Stimulated activated CD4-positive, alpha-beta T cell treated with anti-CD3 and anti-CD28 coated beads, Interleukin-15, amount 100 ng/mL, for 24 hours (primary cell): ENCODE measurements at regions not wholly inside any gene's neighbourhood (a gene's known extent, or its start where the extent isn't known, plus 50 kb on each side); places are given as distances from the start of the nearest gene placed in this dataset.

Source experiments
- DNase-seq: peaks from one replicate; pipeline ENCODE4 v3.0.0-alpha.2; 2020

DNA sequence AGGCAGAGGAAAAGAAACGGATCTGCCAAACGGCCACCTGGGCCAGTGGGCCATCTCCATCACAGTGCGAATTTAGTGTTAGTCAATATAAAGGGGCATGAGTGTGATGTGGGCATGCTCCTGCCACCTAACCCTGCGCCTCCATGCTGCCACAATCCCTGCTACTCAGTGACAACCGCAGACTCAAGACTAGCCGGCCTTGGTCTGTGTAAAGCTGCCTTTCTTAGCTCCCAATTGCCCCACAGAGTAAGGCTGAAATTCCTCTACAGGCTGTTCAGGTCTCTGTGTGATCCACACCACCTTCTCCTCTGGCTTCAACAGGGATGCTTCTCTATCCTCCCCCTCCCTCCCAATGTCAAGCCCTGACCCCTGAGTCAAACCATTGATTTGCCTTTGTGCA lies 269.7 kb downstream of the XXYLT1 start:
- DNase-seq: no peak

DNA sequence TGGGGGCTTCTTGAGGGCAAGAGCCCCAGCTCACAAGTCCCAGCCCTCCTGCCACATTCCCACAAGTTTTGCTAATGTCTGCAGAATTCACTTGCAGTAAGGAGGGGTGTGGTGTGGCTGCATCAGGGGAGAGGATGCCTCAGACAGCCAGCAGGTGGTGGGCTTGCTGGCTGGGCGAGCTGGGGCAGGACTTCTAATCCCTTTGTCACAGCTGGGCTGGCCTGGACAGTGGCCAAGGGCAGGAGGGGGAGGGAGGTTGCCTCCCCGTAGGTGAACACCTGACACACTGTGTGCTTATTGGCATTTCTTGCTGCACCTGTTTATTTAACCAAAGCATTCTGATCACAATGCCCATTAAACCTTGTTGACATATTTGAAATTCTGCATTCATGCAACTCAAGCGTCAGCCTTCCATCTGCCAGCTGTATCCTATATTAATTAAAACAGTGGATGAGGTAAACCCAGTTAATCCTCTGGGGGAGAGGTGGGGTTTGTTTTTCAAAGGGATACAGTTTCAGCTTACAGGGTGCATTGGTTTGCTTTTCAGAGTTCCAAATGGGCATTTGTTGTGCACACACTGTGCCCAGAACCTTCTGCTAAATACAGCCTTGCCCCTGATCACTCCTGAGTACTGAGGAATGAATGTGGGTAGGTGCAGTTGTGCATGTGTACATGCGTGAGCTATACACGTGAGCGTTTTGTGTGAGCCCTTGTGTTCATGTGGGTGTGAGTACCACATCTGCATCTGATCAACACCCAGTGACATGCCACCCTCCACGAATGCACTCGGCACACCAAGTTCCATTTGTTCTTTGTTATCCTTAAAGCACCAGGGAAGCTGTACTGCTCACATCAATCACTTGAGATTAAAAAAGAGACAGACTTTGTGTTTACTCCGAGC lies 268.7 kb downstream of the XXYLT1 start:
- peak; percentile 28 for DNase-seq

DNA sequence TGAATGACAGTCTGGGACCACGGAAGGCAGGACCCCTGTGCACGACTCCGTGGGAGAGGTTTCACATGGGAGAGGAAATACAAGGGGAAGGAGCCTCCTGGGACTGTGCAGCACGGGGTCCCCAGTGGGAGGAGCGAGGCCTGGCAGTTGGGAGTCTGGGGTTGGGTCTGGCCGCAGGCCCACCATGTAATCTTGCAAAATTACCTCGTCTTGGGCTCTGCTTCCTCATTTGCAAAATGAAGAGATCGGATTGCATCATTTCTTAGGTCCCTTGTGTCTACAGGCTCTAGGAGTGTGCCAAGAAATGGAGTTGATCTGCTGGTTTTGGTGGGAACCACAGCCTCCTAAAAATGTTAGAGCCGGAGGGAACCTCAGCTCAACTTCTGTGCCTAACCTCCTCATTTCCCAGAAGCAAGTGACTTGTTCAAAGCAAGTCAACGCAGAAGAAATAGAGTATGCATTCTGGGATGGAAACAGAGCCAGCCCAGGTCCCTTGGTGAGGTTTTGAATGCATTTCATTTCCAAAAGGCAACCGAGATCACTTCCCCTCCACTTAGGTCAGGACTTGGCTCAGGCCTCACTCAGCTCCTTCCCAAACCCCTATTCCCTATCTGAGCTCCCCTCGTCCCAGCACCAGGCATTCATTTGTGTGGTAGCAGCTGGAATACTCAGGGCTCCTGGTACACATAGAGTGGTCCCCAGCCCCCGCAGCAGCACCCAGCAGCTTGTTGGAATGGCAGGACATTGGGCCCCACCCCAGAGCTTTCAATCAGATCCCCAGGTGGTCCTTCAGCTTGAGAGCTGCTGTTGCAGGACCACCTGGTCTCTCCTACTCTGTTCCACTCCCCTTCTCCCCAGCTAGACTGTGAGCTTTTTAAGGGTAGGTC lies 267.7 kb downstream of the XXYLT1 start:
- DNase-seq: no peak

DNA sequence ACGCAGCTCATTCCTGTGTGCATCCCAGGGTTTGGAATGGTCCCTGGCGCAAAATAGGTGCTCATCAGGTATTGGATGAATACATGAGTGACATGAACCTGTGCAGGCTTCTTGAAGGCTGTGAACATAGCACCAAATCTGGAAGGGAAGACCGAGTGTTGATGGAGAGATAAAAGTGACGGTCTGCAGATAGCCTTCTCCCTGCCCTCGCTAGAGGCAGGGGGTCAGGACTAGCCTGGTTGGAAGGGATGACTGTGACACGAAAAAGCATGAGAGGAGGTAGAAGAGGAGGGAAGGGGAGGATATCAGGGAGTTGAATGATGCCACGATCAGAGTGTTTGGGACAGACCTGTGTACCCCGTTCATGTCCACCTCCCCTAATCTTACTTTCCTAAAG lies 267.1 kb downstream of the XXYLT1 start:
- no peak for DNase-seq

DNA sequence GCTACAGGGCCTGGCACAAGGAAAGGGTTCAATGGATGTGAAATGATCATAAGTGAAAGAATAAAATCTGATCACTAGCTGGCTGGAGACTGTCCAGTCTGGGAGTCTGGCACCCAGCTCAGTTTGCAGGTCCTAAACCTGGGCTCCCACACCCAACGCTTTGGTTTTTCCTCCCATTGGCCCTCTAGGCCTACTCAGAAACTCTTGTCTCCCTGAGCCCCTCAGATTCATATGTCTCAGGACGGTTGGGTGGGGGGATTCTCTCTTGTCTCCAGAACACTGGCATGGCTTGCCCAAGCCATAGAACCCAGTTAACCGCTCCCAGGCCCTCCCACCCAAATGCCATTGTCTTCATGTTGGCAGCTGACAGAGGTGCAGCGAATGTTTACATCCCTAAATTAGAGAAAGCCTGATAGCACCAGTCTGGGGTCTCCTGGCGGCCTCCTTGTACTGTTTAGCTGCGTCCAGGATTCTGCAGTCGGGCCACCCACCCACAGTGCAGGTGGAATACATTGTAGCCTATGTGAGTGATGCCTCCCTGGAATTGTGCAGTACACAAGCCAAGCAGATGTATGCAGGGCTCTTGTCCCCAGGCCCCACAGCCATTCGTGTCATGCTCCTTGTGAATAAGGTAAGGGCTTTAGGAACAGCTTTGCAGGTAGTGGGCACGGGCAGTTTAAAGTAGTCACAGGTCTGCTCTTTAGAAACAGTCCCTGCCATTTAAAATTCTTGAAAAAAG lies 266.3 kb downstream of the XXYLT1 start:
- no peak for DNase-seq

DNA sequence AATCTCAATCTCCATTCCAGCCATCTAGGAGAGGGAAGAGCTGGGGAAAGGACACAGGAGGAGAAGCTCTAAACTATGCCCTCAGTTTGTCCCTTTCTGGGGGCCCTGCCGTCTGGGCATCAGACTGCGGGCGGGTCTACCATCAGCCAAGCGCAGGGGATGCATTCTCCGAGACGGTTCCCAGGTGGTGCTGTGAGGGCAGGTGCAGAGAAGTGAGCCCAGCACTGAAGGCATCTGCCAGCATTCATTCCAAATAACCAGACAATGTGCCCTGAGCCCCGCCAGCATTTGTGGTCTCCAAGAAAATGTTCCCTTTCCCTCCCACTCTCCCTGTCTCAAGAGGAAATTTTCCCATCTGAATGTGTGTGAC lies 265.7 kb downstream of the XXYLT1 start:
- DNase-seq: no peak

DNA sequence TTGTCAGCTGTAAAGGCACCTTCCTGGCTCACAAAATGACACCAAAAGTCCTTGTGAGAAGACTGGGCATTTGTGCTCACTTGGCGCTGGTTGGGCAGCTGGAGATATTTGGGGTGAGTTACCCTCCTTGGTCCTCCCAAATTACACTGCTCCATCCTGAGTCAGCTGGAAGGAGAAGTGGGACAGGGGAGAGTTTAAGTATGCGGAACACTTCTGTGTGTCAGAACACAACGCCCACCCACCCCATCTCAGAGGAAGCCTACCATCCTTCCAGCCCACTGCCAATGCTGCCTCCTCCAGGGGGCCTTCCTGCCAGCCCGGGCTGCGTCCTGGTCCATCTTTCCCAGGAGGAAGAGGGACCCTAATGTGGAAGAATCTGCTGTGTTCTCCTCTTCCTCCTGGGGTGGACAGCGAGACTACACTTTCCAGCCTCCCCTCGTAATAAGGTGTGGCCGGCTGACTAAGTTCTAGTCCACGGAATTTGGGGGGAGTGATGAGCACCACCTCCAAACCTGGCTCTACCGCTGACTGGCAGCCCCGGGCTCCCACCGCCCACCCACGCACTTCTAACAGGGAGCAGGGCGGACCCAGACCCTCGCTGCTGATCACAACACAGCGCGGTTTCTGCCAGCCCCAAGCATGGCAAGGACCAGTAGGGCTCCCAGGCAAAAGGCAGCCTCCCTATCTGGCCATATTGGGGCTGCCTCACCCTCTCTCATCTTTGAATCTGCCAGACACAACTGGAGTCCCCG lies 265.0 kb downstream of the XXYLT1 start:
- no peak for DNase-seq

DNA sequence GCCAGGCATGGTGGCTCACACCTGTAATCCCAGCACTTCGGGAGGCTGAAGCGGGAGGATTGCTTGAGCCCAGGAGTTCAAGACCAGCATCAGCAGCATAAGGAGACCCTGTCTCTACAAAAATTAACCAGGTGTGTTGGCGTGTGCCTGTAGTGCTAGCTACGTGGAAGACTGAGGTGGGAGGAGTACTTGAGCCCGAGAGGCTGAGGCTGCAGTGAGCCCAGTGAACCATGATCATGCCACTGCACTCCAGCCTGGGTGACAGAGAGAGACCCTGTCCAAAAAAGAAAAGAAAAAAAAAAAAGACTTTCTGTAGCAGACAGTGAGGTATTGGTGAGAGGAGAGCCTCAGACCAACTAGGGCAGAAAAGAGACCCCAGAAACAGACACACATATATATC lies 263.8 kb downstream of the XXYLT1 start:
- DNase-seq: no peak

DNA sequence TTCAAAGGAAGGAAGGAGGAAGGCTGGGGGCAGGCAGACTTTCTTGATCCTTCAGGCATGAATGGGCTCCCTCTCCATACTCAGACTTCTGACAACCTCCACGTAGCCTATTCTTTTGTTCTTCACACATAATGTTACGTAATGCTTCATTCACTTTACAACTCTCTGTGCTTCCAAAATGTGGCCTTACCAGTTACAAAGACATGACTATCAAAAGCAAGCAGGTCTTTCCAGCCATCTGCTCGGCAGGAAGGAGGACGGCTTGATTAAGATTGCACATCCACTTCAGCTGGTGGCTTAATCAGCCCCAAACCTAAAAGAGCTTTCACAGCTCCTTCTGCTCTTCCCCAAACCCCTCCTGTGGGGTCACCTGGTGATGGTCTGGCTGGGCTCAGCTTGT lies 263.2 kb downstream of the XXYLT1 start:
- no peak for DNase-seq

DNA sequence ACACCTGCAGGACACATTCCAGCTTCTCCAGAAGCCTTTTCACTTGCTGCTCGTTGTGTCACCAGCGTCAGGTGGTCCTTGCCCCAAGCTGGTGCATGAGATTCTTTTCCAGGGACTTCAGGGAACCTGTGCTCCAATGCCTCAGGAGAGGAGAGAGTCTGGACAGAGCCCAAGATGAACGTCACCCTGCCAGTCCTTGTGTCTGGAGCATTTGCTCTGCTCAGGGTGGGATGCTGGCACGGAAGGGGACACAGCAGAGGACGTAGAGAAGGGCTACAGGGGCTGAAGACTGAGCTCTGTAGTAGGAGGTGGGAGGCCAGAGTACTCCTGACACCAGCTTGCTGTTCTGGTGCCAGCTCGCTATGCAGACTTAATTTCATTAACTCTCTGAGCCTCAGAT lies 262.1 kb downstream of the XXYLT1 start:
- DNase-seq: no peak

DNA sequence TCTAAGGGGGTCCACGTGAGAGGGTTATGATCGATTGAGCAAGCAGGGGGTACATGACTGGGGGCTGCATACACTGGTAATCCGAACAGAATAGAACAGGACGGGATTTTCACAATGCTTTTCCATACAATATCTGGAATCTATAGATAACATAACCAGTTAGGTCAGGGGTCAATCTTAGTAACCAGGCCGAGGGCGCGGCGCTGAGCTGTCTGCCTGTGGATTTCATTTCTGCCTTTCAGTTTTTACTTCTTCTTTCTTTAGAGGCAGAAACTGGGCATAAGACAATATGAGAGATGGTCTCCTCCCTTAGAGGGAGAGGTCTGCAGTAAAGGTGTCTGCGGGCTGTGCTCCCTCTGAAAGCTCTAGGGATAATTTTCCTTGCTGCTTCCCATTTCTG lies 261.3 kb downstream of the XXYLT1 start:
- DNase-seq: no peak

DNA sequence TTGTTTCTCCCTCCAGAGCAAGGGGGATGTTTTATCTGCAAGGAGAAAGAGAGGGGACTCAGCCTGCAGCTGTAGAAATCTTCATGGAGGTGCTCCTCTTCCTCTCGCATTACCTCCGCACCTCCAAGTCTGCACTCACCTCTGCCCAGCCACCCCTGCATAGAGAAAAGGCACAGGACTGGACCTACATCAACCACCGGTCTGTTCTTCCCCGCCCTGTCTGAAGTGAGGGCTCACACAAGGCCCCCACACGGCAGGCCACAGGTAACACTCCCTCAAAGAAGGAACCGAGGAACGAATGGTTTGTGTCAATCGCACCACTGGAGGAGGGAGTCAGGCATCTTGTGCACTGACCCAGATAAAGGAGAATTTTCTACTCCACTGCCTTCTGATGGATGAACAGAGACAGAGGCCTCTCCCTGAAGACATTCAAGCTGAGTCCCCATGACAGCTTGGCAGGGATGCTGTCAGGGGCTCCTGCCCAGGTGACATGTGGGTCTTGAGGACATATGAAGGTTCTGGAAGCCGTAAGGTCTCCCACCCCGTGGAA lies 260.3 kb downstream of the XXYLT1 start:
- DNase-seq: no peak

DNA sequence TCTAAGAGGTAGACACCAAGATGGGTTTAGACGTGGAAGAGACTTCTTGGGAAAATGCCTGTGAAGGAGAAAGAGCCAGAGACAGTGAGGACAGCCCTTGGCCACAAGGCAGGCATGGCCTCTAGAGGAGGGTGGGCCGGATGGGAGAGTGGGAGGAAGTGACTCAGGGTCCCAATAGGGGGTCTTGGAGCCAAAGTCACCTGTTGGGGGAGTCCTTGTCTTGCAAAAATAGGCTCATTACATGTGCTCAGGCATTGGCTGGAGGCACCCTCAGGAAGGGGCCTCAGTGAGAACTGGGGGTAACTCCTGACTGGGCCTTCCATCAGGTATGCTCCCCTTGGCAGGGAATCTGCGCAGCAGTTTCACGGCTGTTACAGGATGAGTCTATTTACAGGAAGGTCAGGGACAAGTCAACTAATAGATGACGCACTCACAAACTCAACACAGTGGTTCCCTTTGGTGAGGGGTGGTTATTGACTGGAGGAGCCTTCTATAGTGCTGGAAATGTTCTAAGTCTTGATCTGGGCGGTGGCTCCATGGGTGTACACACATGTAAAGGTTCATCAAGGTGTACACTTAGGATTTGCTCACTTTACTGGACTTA lies 259.6 kb downstream of the XXYLT1 start:
- no peak for DNase-seq

DNA sequence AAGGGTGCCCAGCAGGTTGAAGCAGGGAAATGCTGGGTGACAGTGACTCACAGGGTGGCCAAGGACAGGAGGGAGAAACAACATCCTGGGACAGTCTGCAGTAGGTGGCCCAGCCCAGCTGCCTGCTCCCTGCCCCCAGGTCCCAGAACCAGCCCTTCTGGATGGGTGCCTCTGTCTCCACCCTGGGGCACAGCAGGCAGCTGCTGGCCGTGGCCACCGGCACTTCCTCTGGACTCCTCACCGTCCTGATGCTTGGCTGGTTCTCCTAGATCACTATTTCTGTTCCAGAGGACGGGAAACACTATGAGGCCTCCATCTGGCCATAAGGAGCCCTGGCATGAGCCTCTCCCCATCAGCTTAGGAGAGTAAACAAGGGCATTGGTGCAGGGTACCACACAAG lies 258.9 kb downstream of the XXYLT1 start:
- DNase-seq: no peak

DNA sequence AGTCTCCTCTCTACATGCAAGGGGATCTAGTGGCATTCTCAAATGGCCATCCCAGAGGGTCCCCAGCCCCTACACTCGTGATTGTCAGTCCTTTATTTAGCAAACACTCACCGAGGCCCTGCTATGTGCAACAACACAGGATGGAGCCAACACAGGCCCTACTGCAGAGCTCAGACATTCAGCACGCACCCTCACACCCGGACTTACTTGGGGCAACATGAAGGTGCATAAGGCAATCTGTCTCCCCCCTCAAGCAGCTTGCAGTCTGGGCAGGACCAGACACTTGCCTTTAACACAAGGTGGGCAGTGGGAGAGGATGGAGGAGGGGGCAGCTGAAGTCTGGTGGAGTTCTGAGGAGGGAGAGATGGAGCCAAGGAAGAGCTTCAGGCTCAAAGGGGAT lies 258.4 kb downstream of the XXYLT1 start:
- DNase-seq: no peak

DNA sequence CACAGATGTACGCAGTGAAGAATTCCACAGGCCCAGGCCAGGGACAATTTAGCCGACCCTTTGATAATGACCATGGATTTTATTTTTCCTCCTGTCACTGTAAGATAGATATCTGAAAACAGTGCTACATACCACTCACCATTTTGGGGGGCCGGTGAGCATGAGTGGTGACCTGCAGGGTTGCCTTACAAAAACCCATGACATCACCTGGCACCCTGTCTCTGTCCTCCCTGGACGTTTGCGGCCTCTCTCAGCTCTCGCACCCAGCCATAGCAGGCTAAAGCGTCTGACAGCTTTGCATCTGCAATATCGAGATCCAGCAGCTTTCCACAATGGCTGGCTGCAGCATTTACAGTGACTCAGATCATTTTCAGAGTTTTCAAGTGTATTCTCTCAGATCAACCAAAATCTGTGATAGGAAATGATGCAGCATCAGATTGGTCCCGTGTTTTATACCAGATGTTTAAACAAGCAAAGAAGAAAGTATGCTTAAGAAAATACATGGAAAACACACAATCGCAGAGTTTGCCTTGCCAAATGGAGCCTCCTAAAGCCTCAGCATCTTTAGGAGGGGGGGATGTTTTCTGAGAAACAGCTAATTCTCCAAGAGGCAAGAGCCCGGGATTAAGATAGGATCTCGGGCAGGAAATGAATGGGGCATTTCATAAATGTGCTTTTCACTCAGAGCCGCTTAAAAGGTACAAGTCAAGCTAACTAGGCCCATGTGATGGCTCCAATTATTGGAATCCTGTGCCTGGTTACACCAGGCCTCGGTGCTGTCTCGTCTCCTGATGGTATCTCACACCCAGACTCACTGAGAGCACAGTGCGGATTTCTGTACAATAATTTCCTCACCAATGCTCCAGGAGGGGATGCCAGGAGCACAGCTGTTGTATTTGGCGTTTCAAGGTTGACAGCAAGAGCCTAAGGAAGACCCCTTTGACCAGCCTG lies 257.3 kb downstream of the XXYLT1 start:
- DNase-seq: no peak

DNA sequence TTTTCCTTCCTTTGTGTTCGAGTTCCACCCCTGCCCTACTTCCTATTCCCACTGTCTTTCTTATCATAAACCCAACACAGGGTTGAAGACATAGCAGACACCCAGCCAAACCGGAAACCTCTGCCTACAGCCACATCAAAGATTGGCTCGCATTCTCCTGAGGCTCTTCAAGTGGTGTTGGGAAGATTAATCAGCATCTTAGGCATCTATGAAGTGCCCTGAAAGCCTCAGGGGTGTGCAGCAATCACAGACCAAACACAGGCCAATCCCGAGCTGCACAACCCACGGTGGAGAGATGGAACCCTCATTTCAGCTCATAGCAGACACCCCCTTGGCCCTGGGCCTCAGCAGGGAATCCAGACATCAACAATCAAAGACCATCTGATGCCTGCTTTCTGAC lies 255.9 kb downstream of the XXYLT1 start:
- no peak for DNase-seq

DNA sequence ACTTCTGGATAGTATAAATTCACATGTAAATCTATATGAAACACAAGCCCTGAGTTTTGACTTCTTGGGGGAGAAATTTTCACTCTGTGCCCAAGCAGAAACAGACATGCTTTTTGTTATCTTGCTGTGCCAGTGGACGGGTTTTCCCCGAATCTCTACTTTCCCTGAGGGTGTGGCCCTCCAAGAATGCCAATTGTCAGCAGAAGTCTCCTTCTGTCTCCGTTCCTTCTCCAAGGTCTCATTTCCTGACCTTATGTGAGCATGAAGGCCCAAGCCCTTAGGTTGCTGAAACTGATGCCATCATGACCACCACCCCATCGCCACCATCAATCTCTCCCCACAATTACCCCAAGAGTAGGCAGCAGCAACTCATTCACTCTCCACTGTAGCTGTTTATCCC lies 253.8 kb downstream of the XXYLT1 start:
- no peak for DNase-seq
